IPS-18c (cell line): ENCODE measurements at regions not wholly inside any gene's neighbourhood (a gene's known extent, or its start where the extent isn't known, plus 50 kb on each side); places are given as distances from the start of the nearest gene placed in this dataset.
"Not testable (repeated sequence)": the region's sequence is repeated elsewhere in the genome, so short reads cannot be mapped to it uniquely, and the experiment has no call there.

ENCODE experiments used
- H3K4me3 ChIP-seq: 2 replicates; pipeline ENCODE4 v1.7.0; 2013; ENCODE audit warnings: low read depth, mild to moderate bottlenecking, low read length, moderate library complexity; ENCODE audit not compliant: insufficient read depth
- H3K9me3 ChIP-seq: one replicate; pipeline ENCODE4 v1.6.1; 2013; ENCODE audit warnings: mild to moderate bottlenecking, low read length, moderate library complexity; ENCODE audit not compliant: control insufficient read depth, insufficient read depth

DNA sequence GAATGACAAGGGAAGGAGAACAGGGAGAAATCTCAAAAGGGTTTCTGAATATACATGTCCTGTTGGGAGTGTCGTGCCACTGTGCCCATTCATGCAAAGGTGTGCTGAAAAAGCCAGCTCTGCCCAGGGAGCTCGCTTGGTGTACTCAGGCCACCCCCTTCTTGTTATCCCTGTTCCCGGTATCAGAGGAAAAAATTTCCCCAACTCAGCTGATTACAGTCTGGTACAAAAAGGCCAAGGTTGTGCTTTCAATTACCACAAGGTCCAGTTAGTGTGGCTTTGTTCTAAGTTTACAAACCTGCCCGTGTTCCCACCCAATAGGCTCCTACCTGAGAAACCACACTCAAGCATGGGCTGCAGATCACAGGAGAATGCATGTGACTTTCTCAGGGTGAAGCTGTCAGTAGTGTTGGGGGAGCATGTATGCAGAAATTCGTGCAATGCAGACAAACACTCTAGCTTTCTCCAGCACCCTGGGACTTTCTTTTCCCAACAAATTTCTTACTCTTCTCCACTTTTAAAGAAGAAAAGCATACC lies 648.5 kb downstream of the NR2F2 start:
- H3K4me3 ChIP-seq, result no peak overlapping the region
- no peaks in the 10 kb centered on the region for H3K9me3 ChIP-seq

DNA sequence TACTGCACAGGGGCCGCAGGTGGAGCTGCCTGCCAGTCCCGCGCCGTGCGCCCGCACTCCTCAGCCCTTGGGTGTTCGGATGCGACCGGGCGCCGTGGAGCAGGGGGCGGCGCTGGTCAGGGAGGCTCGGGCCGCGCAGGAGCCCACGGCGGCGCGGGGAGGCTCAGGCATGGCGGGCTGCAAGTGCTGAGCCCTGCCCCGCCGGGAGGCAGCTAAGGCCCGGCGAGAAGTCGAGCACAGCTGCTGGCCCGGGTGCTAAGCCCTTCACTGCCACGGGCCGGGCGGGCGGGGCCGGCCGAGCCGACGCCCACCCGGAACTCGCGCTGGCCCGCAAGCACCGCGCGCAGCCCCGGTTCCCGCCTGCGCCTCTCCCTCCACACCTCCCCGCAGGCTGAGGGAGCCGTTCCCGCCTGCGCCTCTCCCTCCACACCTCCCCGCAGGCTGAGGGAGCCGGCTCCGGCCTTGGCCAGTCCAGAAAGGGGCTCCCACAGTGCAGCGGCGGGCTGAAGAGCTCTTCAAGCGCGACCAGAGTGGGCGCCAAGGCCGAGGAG lies 653.7 kb downstream of the NR2F2 start:
- not testable (repeated sequence) for H3K9me3 ChIP-seq
- peak overlapping the region; percentile 49; the same call in 1 of the 2 replicates for H3K4me3 ChIP-seq

- Histone ChIP-seq H3K9me3 (no peaks in the 10 kb centered on the region), H3K4me3 (no peak overlapping the region)
Observed at GRCh38 chr15:96992817-96993216, 662.3 kb downstream of the NR2F2 start.

- Histone ChIP-seq H3K4me3 (no peak overlapping the region), H3K9me3 (no peaks in the 10 kb centered on the region)
Observed at GRCh38 chr15:96997538-96997937, 667.0 kb downstream of the NR2F2 start.

GRCh38 chr15:97009031-97009431 lies 678.5 kb downstream of the NR2F2 start:
- Histone ChIP-seq H3K4me3 (no peak overlapping the region), H3K9me3 (no peaks in the 10 kb centered on the region)

DNA sequence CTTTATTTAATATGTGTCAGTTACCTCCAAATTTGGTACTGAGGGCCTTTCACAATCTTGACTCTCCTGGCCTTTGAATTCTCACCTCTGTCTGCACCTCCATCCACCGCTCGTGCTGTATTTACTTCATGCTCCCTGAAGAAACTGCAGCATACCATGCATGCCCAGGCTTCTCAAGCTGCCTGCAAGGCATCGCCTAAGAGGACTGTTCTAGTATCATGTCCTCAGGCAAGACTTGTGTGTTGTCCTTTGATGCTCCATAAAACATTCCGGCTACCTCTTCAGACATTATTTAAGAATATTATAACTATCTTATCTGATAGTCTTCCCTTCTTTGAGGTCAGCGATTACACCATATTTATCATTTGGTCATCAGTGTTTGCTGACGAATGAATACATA lies 682.5 kb downstream of the NR2F2 start:
- no peak overlapping the region for H3K4me3 ChIP-seq
- H3K9me3 ChIP-seq, result no peaks in the 10 kb centered on the region

DNA sequence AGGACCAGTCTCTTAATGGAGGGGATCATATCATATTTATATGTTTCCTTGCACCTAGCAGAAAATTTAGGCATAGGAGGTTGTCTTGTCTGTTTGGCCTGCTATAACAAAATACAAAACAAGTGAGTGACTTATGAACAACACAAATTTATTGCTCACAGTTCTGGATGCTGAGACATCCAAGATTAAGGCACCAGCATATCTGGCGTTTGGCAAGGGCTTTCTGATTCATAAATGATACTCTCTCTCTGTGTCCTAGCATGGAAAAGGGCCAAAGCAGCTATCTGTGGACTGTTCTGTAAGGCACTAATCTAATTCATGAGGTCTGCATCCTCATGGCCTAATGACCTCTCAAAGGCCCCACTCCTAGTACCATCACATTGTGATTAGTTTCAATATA lies 683.0 kb downstream of the NR2F2 start:
- H3K9me3 ChIP-seq, result no peaks in the 10 kb centered on the region
- no peak overlapping the region for H3K4me3 ChIP-seq

DNA sequence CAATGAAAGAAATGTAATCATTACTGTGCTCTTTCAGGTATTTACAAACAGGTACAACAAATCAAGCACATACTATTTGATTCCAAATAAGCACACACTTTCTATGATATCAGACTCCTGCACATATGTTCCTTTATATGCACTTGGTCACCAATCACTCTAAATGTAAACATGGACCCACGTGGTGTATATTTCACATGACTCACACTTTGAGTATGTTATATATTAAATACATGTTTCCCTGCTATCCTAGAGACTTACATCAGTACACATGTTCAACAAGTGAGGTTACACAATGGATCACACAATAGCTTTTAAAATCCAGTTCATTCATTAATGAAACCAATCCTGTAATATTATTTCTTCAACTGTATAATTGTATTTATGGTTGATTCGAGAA lies 683.5 kb downstream of the NR2F2 start:
- Histone ChIP-seq H3K9me3 (no peaks in the 10 kb centered on the region), H3K4me3 (no peak overlapping the region)

DNA sequence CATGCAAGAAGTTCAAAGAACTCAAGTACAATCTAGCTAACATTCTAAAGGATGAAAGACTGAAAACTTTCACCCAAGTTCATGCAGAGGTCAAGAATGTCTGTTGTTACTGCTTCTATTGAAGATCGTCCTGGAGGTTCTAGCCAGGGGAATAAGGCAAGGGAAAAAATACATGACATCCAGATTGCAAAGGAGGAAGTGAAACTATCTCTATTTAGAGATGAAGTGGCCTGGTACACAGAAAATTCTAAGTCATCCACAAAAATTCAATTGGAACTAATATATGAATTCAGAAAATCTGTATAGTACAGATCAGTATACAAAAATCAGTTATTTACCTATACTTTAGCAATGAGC lies 693.0 kb downstream of the NR2F2 start:
- Histone ChIP-seq H3K4me3 (no peak overlapping the region), H3K9me3 (no peaks in the 10 kb centered on the region)

DNA sequence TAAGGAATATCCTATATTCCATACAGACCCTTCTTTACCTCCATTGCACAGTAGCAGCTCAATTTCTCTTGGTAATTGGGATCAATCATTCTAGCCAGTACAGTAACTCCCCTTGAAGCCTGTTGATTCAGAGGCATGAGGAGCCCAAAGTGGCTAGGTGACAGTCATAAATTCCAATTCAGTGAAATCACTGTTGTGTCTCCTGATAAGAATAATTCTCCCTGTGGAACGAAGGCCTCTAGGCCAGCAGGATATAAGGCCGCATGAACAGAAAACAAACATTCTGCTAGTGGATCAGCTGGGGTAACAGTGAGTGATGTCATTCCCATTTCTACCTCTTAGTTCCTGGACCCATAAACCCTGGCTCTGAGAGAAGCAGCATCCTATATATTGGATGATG lies 696.3 kb downstream of the NR2F2 start:
- H3K9me3 ChIP-seq, result no peaks in the 10 kb centered on the region
- no peak overlapping the region for H3K4me3 ChIP-seq

GRCh38 chr15:97027772-97028171 lies 697.3 kb downstream of the NR2F2 start:
- Histone ChIP-seq H3K4me3 (no peak overlapping the region), H3K9me3 (no peaks in the 10 kb centered on the region)

DNA sequence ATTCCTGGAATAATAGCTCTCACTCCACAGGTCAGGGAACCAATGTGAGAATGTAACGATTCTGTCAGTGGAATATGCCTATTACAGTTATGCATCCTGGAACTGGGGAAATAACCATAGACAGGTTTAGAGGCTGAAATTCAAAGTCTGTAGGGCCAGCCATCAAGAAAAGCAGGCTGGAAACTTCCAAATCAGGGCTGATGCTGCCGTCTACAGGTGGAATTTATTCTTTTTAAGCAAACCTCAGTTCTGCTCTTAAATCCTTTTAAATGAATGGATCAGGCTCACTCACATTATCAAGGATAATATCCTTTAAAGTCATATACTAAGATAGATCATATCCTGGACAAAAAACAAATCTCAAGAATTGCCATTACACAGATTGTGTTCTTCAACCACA lies 699.8 kb downstream of the NR2F2 start:
- no peak overlapping the region for H3K4me3 ChIP-seq
- no peaks in the 10 kb centered on the region for H3K9me3 ChIP-seq

- no peaks in the 10 kb centered on the region for H3K9me3 ChIP-seq
- no peak overlapping the region for H3K4me3 ChIP-seq
Observed at GRCh38 chr15:97036301-97036700, 705.8 kb downstream of the NR2F2 start.

DNA sequence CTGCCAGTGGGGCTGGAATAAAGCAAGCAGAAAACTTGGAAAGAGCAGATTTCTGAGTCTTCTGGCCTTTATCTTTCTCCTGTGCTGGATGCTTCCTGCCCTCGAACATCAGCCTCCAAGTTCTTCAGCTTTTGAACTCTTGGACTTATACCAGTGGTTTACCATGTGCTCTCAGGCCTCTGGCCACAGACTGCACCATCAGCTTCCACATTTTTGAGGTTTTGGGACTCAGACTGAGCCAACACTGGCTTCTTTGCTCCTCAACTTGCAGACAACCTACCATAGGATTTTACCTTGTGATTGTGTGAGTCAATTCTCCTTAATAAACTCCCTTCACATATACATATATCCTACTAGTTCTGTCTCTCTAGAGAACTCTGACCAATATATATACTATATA lies 706.6 kb downstream of the NR2F2 start:
- H3K4me3 ChIP-seq, result no peak overlapping the region

DNA sequence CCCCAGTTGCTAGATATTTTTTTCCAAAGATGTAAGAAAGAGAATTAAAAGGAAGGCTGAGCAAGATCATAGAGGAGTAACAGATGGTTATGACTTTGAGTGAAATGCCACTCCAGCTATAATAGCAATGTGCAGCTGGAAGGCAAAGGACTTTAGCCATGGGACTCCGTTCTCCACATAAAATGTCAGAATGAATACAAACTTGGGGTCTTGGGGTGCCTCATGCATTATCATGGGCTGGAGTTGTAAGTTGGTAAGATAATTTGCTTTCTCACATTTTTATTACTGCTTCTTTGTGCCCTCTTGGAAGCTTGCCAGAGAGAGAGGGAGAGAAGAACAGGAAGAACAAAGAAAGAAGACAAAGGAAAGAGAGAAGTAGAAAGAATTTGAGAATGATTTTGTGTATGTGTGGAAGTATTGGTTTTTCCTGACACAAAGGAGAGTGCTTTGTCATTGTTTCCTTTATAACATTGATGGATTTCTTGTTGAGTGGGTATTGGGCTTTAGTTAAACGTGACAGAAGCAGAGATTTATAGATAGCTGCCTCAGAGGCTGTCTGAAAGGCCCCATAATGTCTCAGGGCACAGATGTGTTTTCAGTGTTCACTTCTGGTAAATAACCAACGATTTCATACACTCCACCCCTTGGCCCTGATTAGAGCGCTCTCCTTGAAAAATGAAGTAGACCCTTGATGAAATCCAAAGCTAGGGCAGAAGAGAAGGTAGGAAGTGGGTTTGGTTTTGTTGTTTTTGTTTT lies 715.3 kb downstream of the NR2F2 start:
- peaks cover 2% of the 10 kb centered on the region for H3K9me3 ChIP-seq
- no peak overlapping the region for H3K4me3 ChIP-seq

More for the DNA sequence above, 706.6 kb downstream of the NR2F2 start:
- no peaks in the 10 kb centered on the region for H3K9me3 ChIP-seq

DNA sequence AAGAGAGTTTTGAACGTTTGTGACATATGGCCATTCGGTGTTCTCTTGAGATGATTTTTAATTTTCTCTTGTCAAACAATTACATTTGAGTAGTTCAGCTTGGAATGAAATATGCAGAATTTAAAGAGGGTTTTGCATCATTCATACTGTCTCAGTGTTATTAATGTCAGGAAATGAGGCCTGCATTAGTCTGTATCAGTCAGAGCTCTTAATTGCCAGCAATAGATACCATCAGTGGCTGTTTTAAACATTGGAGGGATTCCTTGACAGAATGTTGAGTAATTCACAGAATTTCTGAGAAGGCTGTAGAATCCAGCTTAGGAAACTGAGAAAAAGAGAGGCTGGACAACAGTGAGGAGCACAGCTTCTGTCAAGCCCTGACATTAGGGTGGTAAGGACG lies 722.0 kb downstream of the NR2F2 start:
- H3K4me3 ChIP-seq, result no peak overlapping the region
- peaks cover 2% of the 10 kb centered on the region for H3K9me3 ChIP-seq

- Histone ChIP-seq H3K4me3 (no peak overlapping the region), H3K9me3 (peaks cover 2% of the 10 kb centered on the region)
Observed at GRCh38 chr15:97053635-97054034, 723.1 kb downstream of the NR2F2 start.

DNA sequence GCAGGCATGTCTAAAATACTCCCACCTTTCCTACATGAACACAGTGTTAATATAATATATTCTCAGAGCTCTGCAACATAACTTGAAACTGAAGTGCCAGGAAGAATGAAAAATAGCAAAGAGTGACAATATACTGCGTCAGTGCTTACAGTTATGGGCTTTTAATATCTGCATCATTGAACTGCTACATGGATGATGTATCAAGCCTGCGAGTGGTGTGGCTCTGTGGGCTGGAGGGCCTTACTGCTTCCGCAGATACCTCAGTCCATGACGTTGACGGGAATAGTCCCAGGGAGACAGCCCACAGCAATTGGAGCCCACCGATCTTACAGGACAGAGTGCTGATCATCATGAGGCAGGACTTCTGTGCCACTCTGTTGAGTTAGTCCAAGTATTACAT lies 727.0 kb downstream of the NR2F2 start:
- H3K9me3 ChIP-seq, result no peaks in the 10 kb centered on the region
- no peak overlapping the region for H3K4me3 ChIP-seq

- H3K4me3 ChIP-seq, result no peak overlapping the region
- H3K9me3 ChIP-seq, result no peaks in the 10 kb centered on the region
Observed at GRCh38 chr15:97059281-97059680, 728.8 kb downstream of the NR2F2 start.
